ENCODE measurements at regions not wholly inside any gene's neighbourhood (a gene's known extent, or its start where the extent isn't known, plus 50 kb on each side); places are given as distances from the start of the nearest gene placed in this dataset.
"Not testable (repeated sequence)": the region's sequence is repeated elsewhere in the genome, so short reads cannot be mapped to it uniquely, and the experiment has no call there.

- TF ChIP-seq CTCF (conservative IDR thresholded peaks at IDR 0.05; ENCODE audit: low read depth), result no peak
- ChIA-PET POLR2A (ENCODE audit: low non-redundant PET) (no interaction called here), CTCF (no interaction called here)
- no peak overlapping the region for H3K27ac ChIP-seq
- DNase-seq (ENCODE audit: low spot score), result no peak
These were observed 302.9 kb downstream of the CPS1 start for GRCh38 chr2:210859314-210859713.

GRCh38 chr2:210860276-210860675 is 303.9 kb downstream of the CPS1 start:
- ChIA-PET CTCF (interaction anchor here (0.6 kb wide), 1 partner anchor 68 kb away, joined by 4 read pairs; no protein-coding TSS in a partner anchor), POLR2A (ENCODE audit: low non-redundant PET) (no interaction called here)
- no peak for DNase-seq (ENCODE audit: low spot score)
- H3K27ac ChIP-seq, result no peak overlapping the region
- TF ChIP-seq CTCF (conservative IDR thresholded peaks at IDR 0.05; ENCODE audit: low read depth), result no peak

GRCh38 chr2:210861038-210861665 is 304.8 kb downstream of the CPS1 start:
- TF ChIP-seq CTCF (conservative IDR thresholded peaks at IDR 0.05; ENCODE audit: low read depth), result no peak
- no peak for DNase-seq (ENCODE audit: low spot score)
- CTCF ChIA-PET, result no interaction called here
- H3K27ac ChIP-seq, result no peak overlapping the region
- POLR2A ChIA-PET (ENCODE audit: low non-redundant PET), result no interaction called here

GRCh38 chr2:210862283-210863065 is 306.1 kb downstream of the CPS1 start:
- POLR2A ChIA-PET (ENCODE audit: low non-redundant PET), result no interaction called here
- TF ChIP-seq CTCF (conservative IDR thresholded peaks at IDR 0.05; ENCODE audit: low read depth), result no peak
- no peak for DNase-seq (ENCODE audit: low spot score)
- no peak overlapping the region for H3K27ac ChIP-seq
- CTCF ChIA-PET, result interaction anchor here (0.7 kb wide), 1 partner anchor 30 kb away, joined by 5 read pairs; no protein-coding TSS in a partner anchor

GRCh38 chr2:210863283-210863682 is 306.9 kb downstream of the CPS1 start:
- ChIA-PET CTCF (no interaction called here), POLR2A (ENCODE audit: low non-redundant PET) (no interaction called here)
- DNase-seq (ENCODE audit: low spot score), result no peak
- TF ChIP-seq CTCF (conservative IDR thresholded peaks at IDR 0.05; ENCODE audit: low read depth), result no peak
- H3K27ac ChIP-seq, result no peak overlapping the region

GRCh38 chr2:210871566-210871965 is 315.2 kb downstream of the CPS1 start:
- H3K27ac ChIP-seq; DNase-seq (ENCODE audit: low spot score); POLR2A ChIA-PET (ENCODE audit: low non-redundant PET): not testable (repeated sequence)
- CTCF ChIA-PET, result interaction anchor here (0.9 kb wide), 1 partner anchor 368 kb away, joined by 3 read pairs; no protein-coding TSS in a partner anchor

GRCh38 chr2:210873631-210874030 is 317.2 kb downstream of the CPS1 start:
- no peak overlapping the region for H3K27ac ChIP-seq
- DNase-seq (ENCODE audit: low spot score), result no peak
- TF ChIP-seq CTCF (conservative IDR thresholded peaks at IDR 0.05; ENCODE audit: low read depth), result no peak
- ChIA-PET POLR2A (ENCODE audit: low non-redundant PET) (no interaction called here), CTCF (no interaction called here)

Measured in RWPE1 (cell line).